H9 (cell line): ENCODE measurements at regions not wholly inside any gene's neighbourhood (a gene's known extent, or its start where the extent isn't known, plus 50 kb on each side); places are given as distances from the start of the nearest gene placed in this dataset.

Source experiments
- DNase-seq: peaks from one replicate; pipeline ENCODE4 v3.0.0-alpha.2; 2017
- H2AFZ ChIP-seq: one replicate; pipeline ENCODE4 v1.6.1; 2013; ENCODE audit warnings: mild to moderate bottlenecking, low read length, control low read depth, moderate library complexity
- H2AK5ac ChIP-seq: 2 replicates; pipeline ENCODE4 v1.6.1; 2013; ENCODE audit warnings: low read length, control low read depth, mixed read lengths; ENCODE audit not compliant: insufficient read length
- H2BK120ac ChIP-seq: one replicate; pipeline ENCODE4 v1.6.1; 2013; ENCODE audit warnings: low read depth, mild to moderate bottlenecking, low read length, control low read depth, inconsistent platforms; ENCODE audit not compliant: poor library complexity, severe bottlenecking
- H2BK12ac ChIP-seq: 2 replicates; pipeline ENCODE4 v1.6.1; 2013; ENCODE audit warnings: low read length, control low read depth, mixed read lengths, low read depth; ENCODE audit not compliant: insufficient read length
- H2BK15ac ChIP-seq: 2 replicates; pipeline ENCODE4 v1.6.1; 2013; ENCODE audit warnings: low read depth, low read length, control low read depth
- H2BK20ac ChIP-seq: one replicate; pipeline ENCODE4 v1.6.1; 2013; ENCODE audit warnings: low read depth, mild to moderate bottlenecking, low read length, control low read depth, inconsistent platforms; ENCODE audit not compliant: poor library complexity, severe bottlenecking
- H2BK5ac ChIP-seq: 2 replicates; pipeline ENCODE4 v1.6.1; 2013; ENCODE audit warnings: low read length, control low read depth, mixed read lengths; ENCODE audit not compliant: insufficient read length
- H3K14ac ChIP-seq: 2 replicates; pipeline ENCODE4 v1.6.1; 2013; ENCODE audit warnings: low read length, control low read depth; ENCODE audit not compliant: insufficient read depth
- H3K18ac ChIP-seq: 2 replicates; pipeline ENCODE4 v1.6.1; 2013; ENCODE audit warnings: low read depth, mild to moderate bottlenecking, mixed read lengths, low read length, control low read depth; ENCODE audit not compliant: insufficient read length
- H3K23ac ChIP-seq: 2 replicates; pipeline ENCODE4 v1.6.1; 2013; ENCODE audit warnings: low read length, control low read depth, mixed read lengths, low read depth; ENCODE audit not compliant: insufficient read length
- H3K23me2 ChIP-seq: 2 replicates; pipeline ENCODE4 v1.6.1; 2013; ENCODE audit warnings: low read depth, mild to moderate bottlenecking, mixed read lengths, low read length, control low read depth; ENCODE audit not compliant: insufficient read length, poor library complexity, severe bottlenecking
- H3K27ac ChIP-seq: 2 replicates; pipeline ENCODE4 v1.5.1; 2013; ENCODE audit warnings: low read length, control low read depth, mixed read lengths, low read depth; ENCODE audit not compliant: insufficient read length
- H3K27me3 ChIP-seq: 2 replicates; pipeline ENCODE4 v1.6.1; 2013; ENCODE audit warnings: low read length, control low read depth, inconsistent platforms; ENCODE audit not compliant: insufficient read depth
- H3K4ac ChIP-seq: 2 replicates; pipeline ENCODE4 v1.6.1; 2013; ENCODE audit warnings: low read depth, mild to moderate bottlenecking, control low read depth, inconsistent platforms, low read length, moderate library complexity
- H3K4me1 ChIP-seq: 2 replicates; pipeline ENCODE4 v1.6.1; 2013; ENCODE audit warnings: low read length, control low read depth, inconsistent platforms; ENCODE audit not compliant: insufficient read depth
- H3K4me2 ChIP-seq: 2 replicates; pipeline ENCODE4 v1.6.1; 2013; ENCODE audit warnings: low read length, control low read depth, mixed read lengths; ENCODE audit not compliant: insufficient read length, insufficient read depth
- H3K56ac ChIP-seq: 2 replicates; pipeline ENCODE4 v1.6.1; 2013; ENCODE audit warnings: low read depth, mild to moderate bottlenecking, mixed read lengths, low read length, control low read depth; ENCODE audit not compliant: insufficient read length
- H3K79me1 ChIP-seq: 2 replicates; pipeline ENCODE4 v1.6.1; 2013; ENCODE audit warnings: low read depth, mild to moderate bottlenecking, moderate library complexity, low read length, control low read depth, inconsistent platforms; ENCODE audit not compliant: insufficient read depth, poor library complexity, severe bottlenecking
- H3K79me2 ChIP-seq: 2 replicates; pipeline ENCODE4 v1.6.1; 2013; ENCODE audit warnings: low read length, control low read depth, inconsistent platforms; ENCODE audit not compliant: insufficient read depth
- H3K9ac ChIP-seq: 2 replicates; pipeline ENCODE4 v1.6.1; 2013; ENCODE audit warnings: low read length, control low read depth, mixed read lengths; ENCODE audit not compliant: insufficient read length; ENCODE audit errors: extremely low read depth
- H3K9me3 ChIP-seq: one replicate; pipeline ENCODE4 v1.6.1; 2013; ENCODE audit warnings: low read depth, low read length, inconsistent platforms; ENCODE audit not compliant: control insufficient read depth
- H3T11ph ChIP-seq: one replicate; pipeline ENCODE4 v1.6.1; 2013; ENCODE audit warnings: mild to moderate bottlenecking, low read length, control low read depth, inconsistent platforms
- H4K20me1 ChIP-seq: one replicate; pipeline ENCODE4 v1.6.1; 2013; ENCODE audit not compliant: control insufficient read depth, insufficient read length, insufficient read depth
- H4K5ac ChIP-seq: 2 replicates; pipeline ENCODE4 v1.6.1; 2013; ENCODE audit warnings: low read depth, mild to moderate bottlenecking, mixed read lengths, low read length, control low read depth; ENCODE audit not compliant: insufficient read length
- H4K8ac ChIP-seq: replicated peaks from 2 replicates; pipeline ENCODE4 v1.6.1; 2013; ENCODE audit warnings: low read length, control low read depth, mixed read lengths, low read depth; ENCODE audit not compliant: insufficient read length
- H4K91ac ChIP-seq: 2 replicates; pipeline ENCODE4 v1.6.1; 2013; ENCODE audit warnings: low read depth, mild to moderate bottlenecking, moderate library complexity, mixed read lengths, low read length, control low read depth; ENCODE audit not compliant: insufficient read length
- H3K27ac Mint-ChIP-seq, 3 experiments: 2 replicates in 2 of 3; 3 replicates in 1 of 3; pipeline ENCODE4 v1.8.0; 2020 to 2021; ENCODE audit warnings: mixed read lengths in 3 of 3, mild to moderate bottlenecking in 1 of 3, moderate library complexity in 1 of 3
- H3K27me3 Mint-ChIP-seq: 2 replicates; pipeline ENCODE4 v1.8.0; 2021; ENCODE audit warnings: low read depth, mild to moderate bottlenecking, moderate library complexity, mixed read lengths
- H3K36me3 Mint-ChIP-seq, 3 experiments: 2 replicates in 2 of 3; 3 replicates in 1 of 3; pipeline ENCODE4 v1.8.0; 2020 to 2021; ENCODE audit warnings: low read depth in 3 of 3, mixed read lengths in 3 of 3; ENCODE audit not compliant: insufficient read depth in 1 of 3
- H3K4me1 Mint-ChIP-seq, 2 experiments: 2 replicates each; pipeline ENCODE4 v1.8.0; 2020; ENCODE audit warnings: mixed read lengths in 2 of 2
- H3K4me3 Mint-ChIP-seq, 2 experiments: 2 replicates in 1 of 2; 3 replicates in 1 of 2; pipeline ENCODE4 v1.8.0; 2020 to 2021; ENCODE audit warnings: mild to moderate bottlenecking in 2 of 2, mixed read lengths in 2 of 2, moderate library complexity in 1 of 2
- H3K9me3 Mint-ChIP-seq, 2 experiments: 2 replicates in 1 of 2; 3 replicates in 1 of 2; pipeline ENCODE4 v1.8.0; 2020; ENCODE audit warnings: mild to moderate bottlenecking in 2 of 2, mixed read lengths in 2 of 2, moderate library complexity in 1 of 2
- CTCF ChIP-seq: fragments of 200-600 bp; sonication (generic); conservative IDR thresholded peaks from 3 replicates; pipeline ENCODE4 v1.8.0; 2021; ENCODE audit warnings: antibody characterized with exemption, mild to moderate bottlenecking
- WGBS: extraction: QIAGEN DNeasy Blood & Tissue Kit; methylation state at CpG from one replicate; pipeline ENCODE4 v1.1.7; 2013; ENCODE audit warnings: missing lambda C conversion rate, low lambda C conversion rate, mixed read lengths; ENCODE audit not compliant: insufficient read length; ENCODE audit errors: extremely low coverage; 5-methylcytosine and 5-hydroxymethylcytosine counted together

GRCh38 chr16:86927699-86928098 lies 349.4 kb downstream of the FOXL1 start:
- Histone ChIP-seq H2AFZ (no peak overlapping the region), H2AK5ac (no peak overlapping the region), H2BK12ac (no peak overlapping the region), H3K9ac (no peak overlapping the region), H3K23ac (no peak overlapping the region), H3T11ph (no peak overlapping the region), H3K79me2 (no peaks in the 10 kb centered on the region), H3K27ac (no peak overlapping the region), H4K20me1 (peaks cover 3% of the 10 kb centered on the region), H4K8ac (no peak overlapping the region), H3K56ac (no peak overlapping the region), H4K91ac (no peak overlapping the region), H2BK15ac (no peak overlapping the region), H3K4ac (no peak overlapping the region), H3K18ac (no peak overlapping the region), H3K4me1 (peaks cover 5% of the 10 kb centered on the region; the same call in 1 of the 2 replicates), H3K23me2 (no peaks in the 10 kb centered on the region), H4K5ac (no peak overlapping the region), H2BK5ac (no peak overlapping the region), H3K14ac (no peak overlapping the region), H3K27me3 (no peaks in the 10 kb centered on the region), H2BK120ac (no peak overlapping the region), H3K4me2 (no peak overlapping the region), H2BK20ac (no peak overlapping the region), H3K79me1 (no peaks in the 10 kb centered on the region), H3K9me3 (no peaks in the 10 kb centered on the region)
- no peaks in the 10 kb centered on the region for H3K36me3 Mint-ChIP-seq
- H3K4me1 Mint-ChIP-seq, result peaks cover 2 to 7% of the 10 kb centered on the region in 2 experiments; a peak in 3 of 4 replicates
- H3K4me3 Mint-ChIP-seq, result no peak overlapping the region
- H3K27ac Mint-ChIP-seq, result no peak overlapping the region
- DNase-seq, result no peak
- no CpG with 5 or more reads among the region's 3 CpGs for WGBS
- TF ChIP-seq CTCF, result no peak
- H3K27me3 Mint-ChIP-seq, result no peaks in the 10 kb centered on the region; the same call in 1 of the 2 replicates
- H3K9me3 Mint-ChIP-seq, result no peaks in the 10 kb centered on the region
